GM19463 (cell line): ENCODE measurements at regions not wholly inside any gene's neighbourhood (a gene's known extent, or its start where the extent isn't known, plus 50 kb on each side); places are given as distances from the start of the nearest gene placed in this dataset.

Experiments used
- ATAC-seq: cut with Tn5 transposase; IDR thresholded peaks from one replicate; pipeline ENCODE4 v1.9.1; 2021; ENCODE audit warnings: mild to moderate bottlenecking, moderate library complexity; ENCODE audit not compliant: unreplicated experiment

DNA sequence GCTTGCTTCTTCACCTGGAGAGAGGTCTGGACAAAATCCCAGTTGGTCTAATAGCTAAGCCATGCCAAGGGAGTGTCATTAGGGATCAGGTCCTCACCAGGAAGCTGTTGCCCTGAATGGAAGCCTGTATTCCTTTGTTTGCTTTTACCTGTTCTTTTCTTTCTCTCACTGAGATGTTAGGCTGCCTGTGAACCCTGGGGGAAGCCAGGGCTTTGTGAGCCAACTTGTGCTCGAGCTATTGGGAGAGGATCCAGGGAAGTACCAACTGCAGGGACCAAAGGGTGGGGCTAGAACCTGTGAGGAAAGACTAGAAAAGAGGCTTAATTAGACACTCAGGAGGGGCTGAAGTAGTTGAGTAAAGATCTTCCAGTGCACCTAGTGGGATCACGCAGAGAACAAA lies 451.2 kb upstream of the TLE4 start:
- ATAC-seq: no peak

DNA sequence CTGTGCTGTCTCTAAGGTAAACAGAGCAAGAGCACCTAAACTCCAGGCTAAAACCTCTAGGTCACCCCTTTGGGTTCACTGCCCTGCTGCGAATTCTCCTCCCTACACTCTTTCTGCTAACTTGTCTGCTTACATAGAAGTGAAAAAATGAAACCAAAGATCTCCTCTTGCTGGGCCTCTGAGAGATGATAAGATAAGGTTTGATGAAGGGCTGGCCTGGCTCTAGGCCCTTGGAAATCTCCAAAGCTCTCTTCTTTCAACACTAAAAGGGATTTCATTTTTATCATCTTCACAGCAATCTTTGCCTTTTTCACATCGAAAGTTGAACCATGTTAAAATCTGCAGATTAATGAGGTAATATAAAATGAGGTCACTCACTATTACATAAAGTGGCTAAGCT lies 450.8 kb upstream of the TLE4 start:
- no peak for ATAC-seq

DNA sequence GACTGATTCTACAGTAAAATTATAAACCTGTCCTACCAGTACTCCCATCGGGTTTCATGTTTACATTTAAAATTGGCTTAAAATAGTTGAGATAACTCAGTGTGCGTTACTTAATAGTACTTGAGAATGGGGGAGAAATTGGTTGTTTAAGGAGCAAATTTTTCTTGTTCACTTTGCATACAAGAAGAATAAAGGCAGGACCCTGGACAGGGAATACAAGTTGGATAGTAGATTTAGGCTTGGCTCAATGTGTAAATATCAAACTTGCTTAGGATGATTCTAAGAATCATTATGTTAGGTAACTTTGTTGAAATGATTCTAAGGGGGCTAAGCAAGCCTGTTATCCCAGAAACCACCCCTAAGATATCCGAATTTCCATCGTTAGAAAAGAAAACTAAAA lies 448.4 kb upstream of the TLE4 start:
- ATAC-seq: no peak

DNA sequence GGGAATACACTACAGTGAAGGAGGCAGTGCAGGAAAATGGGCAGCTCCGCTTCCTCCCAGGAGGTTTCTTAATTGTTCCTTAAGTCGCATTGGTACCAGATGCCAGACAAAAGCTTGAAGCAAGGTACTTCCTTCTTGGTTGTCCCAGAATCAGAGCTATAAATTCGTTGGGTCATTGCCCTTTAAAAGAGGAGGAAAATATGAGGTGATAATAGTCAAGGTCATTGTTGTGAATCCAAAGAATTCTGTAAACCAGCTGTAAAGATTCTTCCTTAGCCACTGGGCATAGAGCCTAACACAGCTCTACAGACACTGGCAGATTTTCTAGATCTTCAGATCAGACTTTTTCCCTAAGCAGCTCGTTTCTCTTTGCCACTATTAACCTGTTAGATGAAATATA lies 444.1 kb upstream of the TLE4 start:
- no peak for ATAC-seq

DNA sequence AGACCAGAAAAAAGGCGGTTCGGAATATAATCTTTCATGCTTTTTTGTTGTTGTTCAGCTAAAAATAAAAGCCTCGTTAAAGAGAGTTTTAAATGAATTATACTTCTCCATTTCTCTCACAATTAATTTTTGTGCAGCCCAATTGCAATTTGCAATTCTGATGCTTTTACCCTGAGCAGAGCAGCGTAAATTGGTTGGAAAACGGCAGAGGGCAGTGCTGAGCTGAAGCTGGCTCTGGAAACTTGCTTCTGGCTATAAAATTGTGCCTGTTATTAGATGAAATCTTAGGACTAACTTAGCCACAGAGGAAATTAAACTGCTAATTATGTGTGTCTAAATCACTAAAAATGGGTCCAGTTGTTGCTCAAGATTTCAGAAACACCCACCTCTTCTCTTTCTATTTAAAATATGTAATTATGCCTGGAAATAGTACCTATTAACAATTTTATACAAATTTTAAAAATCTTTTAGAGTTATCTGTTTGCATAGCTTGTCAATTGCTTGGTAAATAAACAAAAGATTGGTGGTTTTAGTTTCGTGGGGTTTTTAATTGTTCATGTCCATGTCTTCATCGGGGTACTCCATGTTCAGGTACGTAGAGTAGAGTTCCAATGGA lies 441.8 kb upstream of the TLE4 start:
- no peak for ATAC-seq

DNA sequence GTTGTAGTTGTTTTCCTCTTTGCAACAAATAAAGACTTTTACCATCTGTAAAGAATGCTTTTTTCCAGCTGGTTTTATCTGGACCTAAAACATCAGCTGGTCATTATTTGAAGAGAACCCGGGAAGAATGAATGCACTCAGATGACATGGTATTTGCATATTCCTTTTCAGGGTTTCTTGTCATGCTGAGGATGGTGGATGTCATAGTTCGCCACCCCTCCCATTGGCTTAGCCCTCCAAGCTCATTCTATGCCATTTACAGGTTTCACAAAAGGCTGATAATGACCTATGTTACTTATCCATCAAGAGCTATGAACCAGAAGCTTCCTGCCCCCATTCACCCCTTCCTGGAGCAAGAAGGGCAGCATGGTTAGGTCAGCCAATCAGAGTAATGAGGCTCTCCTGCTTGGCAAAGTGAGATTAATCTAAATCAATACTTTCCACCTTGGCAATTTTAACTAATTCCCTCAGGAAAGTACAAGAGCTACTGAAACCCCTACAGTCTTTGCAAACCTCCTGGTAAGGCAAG lies 440.5 kb upstream of the TLE4 start:
- no peak for ATAC-seq

DNA sequence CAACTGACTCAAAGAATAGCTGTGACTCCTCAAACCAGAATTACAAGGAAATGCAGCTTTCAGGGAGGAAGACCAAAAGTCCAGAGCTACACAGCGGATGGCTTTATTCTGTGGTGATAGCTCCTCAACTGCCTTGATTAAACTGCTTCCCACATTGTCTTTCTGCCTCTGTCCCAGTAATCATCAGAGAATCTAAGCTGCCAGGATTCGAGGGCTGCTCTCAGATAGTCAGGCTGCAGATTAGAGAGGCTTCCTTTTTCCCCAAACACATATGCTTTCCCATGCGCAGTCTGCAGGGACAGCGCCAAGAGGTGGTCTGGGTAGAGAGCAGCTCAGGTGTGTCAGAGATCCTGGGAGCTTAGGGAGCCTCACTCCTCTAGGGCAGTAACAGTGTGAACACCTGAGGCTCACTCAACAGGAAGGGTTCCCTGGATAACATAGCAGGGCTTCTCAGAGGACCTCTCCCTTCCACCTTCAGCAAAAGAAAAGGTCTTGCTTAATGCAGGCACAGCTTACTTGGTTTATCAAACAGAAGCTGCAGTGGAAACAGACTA lies 439.9 kb upstream of the TLE4 start:
- no peak for ATAC-seq

DNA sequence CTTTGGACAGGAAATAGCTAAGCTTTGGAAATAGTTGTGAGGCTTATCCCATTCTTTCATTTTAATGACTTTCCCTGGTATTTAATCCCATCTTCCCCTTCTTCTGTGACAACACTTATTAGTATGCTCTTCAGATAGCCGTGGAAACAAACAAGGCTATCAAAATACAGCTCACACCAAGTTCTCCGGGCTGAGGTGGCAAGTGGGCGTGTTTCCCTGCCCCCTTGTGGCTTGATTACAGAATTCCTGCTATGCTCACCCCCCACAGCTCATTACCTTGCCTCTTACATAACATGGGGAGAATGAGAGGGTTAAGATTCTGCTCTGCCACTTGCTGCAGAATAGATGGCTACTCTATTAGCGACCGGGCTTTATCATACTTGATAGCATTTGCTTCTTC lies 437.1 kb upstream of the TLE4 start:
- ATAC-seq: no peak

DNA sequence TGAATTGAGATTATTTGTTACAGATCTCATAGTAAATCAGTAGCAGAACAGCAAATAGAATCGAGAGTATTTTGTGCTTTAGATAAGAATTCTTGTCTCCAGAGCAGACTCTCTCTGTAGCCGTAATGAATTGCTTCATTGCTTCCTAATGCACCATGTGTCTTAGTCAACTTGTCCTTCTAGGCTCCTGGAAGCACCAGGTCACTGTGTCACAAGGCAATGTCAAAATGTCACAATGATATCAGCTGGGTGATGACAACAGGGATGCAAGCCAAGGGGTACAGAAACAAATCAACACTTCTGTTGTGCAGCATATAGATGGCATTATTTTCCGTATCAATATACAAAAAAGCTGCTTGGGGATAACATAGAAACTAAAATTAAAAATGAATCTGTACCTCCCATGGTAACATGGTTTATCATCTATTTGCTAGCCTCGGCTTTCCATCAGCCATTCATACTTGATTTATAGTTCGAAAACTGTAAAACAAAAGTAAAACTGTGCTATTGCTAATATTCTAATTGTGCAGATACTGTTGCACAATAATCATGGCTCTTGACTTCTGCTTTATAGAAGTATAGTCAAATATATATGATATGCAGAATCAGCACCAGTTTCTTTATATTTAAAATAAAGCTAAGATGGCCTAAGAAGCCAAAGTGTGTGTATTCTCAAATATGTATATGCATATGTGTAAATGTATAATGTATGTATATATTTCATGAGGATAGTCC lies 435.9 kb upstream of the TLE4 start:
- no peak for ATAC-seq

DNA sequence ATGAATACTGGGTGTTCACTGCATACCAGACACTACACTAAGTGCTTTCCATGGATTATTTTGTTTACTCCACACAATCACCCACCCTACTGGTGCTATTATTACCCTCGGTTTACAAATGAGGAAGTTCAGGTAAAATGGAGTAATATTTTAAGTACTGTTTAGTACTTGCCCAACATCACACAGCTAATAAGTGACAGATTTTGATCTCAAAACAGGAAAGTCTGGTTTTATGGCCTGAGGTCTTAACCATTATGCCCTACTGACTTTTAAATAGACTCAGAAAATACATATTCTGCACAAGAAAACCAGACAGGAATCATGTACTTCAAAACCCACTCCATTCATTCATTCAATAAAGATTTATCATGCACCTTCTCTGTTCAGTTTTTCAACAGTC lies 431.0 kb upstream of the TLE4 start:
- no peak for ATAC-seq

DNA sequence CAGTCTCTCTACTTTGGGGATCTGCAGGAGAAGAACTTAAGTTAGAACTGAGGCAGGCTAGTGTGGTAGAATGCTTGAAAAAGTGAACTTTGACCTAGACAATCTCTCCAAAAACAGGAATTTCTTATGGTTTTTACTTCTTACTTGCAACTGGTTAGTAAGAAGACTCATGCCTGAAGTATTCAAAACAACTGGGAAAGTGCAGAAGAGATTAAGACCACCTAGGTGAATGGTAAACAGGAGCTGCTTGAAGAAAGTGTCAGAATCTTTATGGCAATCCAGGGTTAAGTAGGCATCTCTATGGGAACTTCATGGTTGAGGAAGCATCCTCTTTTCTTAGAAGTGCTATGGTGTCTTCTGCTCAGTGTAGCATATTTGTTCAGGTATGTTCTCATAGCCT lies 428.6 kb upstream of the TLE4 start:
- ATAC-seq: no peak

DNA sequence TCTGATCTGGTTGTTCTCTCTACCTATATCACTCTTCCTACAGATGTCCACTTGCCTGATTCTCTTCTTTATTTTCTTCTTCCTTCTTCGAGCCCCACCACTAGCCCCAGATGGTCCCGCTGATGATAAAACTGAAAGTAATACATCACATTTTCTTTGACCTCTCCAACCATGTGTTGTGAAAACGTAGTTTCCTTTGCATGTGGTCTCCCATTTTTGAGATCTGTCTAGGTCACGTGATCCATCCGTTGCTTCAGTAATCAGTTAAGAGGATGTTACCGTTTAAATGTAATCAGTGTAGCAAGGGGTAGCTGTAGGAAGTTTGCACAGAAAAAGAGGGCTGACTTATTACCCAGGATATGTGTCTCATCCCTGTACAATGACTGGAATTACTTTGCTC lies 426.3 kb upstream of the TLE4 start:
- no peak for ATAC-seq

DNA sequence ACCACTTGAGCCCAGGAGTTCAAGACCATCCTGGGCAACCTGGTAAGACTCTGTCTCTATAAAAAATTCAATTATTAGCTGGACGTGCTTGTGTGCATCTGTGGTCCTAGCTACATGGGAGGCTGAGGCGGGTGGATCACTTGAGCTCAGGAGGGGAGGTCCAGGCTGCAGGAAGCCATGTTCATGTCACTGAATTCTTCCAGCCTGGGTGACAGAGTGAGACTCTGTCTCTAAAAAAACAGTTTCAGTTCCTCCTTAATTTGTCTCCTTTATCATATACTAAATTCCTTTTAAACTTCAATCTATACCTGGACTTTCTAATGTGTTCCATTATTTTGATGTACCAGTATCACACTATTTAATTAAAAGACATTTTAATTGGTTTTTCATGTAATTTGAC lies 422.2 kb upstream of the TLE4 start:
- ATAC-seq: no peak

DNA sequence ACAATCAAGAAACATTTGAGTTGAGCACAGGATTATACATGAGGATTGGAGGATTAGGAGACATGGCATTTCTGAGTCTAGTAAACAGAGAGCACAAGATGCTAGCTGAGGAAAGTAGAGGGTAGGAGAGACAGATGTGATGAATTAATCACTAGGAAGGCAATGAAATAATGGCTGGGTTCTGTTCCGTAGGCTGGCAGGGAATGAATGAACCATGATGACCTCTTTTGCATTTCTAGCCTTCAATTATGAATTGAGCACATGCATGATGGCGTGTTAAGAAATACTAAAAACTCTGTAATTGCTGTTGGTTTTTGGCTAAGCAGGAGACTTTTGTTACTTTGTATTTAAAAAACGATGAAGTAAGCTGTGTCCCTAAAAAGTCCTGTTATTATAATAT lies 420.0 kb upstream of the TLE4 start:
- no peak for ATAC-seq

DNA sequence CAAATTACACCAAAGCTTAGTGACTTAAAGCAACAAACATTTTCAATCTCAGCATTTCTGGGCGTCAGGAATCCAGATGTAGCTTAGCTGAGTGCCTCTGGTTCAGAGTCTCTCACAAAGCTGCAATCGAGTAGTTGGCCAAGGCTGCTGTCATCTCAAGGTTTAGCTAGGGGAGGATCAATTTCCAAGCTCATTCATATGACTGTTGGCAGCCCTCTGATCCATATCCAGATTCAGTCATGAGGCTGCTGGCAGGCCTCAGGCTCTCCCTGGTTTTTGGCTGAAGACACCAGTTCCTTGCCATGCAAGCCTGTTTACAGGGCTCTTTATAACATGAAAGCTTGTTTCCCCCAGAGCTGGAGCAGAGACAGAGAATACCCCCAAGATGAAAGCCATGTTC lies 419.5 kb upstream of the TLE4 start:
- no peak for ATAC-seq

DNA sequence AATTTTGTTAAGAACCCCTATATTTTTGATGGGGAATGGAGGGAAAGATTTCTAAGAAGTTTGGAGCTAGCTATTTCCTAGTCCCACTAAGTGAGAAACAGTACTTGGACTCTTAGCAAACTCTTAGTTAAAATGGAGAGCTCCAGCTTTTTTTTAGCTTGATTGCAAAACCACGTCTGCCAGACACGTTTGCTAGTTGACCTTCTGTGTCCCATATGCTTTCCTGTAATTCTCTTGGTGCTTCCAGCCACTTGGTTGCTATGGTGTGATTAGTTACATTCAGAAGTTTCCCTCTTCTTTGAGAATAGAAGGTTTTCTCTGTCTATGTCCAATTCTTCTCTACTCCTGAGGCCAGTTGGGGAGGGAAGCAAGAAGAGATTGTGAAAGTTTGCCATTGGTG lies 417.0 kb upstream of the TLE4 start:
- no peak for ATAC-seq

DNA sequence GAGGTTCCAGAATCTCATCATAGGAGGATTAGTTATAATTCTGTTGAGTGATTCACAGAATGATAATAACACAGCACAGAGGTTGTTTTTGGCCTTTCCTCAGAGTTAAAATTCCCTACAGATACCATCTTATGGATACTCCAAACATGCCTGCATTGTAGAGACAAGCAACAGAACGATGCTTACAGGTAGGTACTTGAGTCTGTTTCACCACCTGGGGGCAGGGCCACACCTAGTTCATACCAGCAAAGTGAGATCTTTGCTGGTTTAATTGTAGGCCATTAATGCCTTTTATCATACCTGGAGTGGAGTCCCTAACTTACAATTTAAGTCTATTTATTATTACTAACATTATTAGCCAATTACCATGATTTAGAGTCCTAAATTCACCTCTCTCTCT lies 416.5 kb upstream of the TLE4 start:
- ATAC-seq: no peak

DNA sequence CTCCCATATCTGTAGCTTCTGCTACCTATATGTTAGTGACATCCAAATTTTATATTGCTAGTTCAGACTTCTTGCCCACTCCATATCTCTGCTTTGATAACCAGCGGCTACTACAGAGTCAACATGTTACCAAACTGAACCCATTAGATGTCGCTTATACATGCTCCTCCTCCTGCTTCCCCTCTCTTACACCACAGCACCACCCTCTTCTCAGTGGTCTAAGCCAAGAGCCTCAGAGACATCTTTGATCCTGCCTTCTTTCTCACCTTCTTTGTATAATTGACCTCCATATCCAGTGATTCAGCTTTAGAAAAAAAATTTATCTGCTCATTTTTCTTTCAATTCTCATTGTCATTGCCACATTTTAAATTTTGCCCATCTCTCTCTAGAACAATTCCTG lies 408.2 kb upstream of the TLE4 start:
- no peak for ATAC-seq

DNA sequence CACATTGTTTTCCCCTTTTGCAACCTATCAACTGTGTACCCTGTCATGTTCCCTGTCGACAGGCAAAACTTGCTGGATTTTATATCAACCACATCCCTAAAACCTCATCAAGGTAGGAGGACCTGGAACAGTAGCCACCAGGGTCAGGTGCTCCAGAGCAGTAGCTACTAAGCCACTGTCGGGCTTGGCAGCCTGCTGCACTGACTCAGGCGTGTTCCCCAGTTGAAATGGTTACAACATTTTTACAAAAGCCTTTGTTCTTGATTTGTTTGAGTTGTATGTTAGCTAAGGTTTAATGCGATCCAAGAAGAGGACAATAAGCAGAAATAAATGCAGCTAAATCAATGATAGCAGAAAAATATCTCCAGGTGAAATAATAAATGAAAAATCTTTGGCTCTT lies 407.4 kb upstream of the TLE4 start:
- ATAC-seq: no peak

DNA sequence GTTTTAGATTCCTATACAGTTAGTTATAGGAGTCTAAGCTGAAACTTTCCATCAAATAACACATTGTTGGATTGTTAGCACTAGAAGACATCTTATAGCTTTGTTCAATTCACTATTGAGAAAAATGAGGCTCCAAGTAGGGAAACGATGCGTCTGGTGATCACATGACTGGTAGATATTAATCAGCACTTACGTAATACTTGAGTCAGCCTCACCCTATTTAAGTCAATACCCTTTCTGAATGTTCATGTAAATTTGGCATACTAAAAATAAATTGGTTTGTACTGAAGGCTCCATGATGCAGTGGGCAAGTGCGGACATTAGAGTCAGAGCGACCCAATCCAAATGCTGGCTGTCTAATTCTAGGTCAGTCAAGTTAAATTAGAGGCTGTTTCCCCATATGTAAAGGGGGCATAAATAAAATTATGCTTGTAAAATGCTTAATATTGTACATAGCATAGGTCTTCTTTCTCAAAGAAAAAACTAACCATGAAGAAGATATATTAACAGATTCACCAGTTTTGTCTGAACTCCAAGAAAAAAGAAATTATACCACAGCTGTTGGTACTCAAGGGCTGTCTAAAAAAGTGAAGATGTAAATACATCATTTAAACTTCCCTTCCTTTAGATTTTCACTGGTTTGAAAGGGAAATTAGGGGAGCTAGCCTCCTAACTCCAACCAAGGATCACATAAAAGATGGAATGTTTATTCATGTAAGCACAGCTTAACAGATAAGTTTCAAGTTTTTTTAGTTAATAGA lies 406.6 kb upstream of the TLE4 start:
- no peak for ATAC-seq

DNA sequence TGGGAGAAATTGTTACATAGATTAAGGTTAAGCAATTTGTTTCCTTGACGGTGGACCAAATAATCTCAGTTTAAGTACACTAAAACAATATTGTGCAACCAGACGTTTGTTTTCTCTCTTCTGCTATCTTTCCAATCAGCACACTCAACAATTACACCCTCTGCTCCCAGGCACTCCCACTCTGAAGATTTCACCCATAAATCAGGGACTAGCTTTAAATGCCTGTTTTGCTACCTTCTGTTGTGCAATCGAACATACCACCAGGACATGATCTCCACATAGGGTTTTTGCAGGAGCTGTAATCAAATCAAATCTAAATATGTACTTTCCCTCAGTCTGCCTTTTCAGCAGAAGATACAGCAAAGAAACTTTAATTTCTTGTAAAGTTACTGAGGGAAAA lies 405.8 kb upstream of the TLE4 start:
- ATAC-seq: no peak

DNA sequence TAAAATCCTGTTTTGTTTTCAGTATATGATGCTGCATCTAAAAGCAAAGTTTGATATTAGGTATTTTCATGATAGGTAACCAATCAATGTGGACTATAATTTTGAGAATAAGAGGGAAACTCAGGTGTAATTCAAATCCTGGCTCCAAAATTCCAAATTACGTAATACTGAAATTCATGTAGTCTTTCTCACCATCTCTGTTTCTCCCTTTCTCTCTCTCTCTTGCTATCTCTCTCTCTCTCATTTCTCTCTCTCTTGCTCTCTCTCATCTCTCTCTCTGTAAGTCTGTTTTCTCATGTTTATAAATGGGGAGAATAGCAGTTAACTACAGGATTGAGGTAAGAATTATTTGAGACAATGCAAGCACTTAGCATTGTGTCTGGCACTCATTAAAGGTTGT lies 401.1 kb upstream of the TLE4 start:
- ATAC-seq: no peak
